ENCODE measurements at regions not wholly inside any gene's neighbourhood (a gene's known extent, or its start where the extent isn't known, plus 50 kb on each side); places are given as distances from the start of the nearest gene placed in this dataset.
"Not testable (repeated sequence)": the region's sequence is repeated elsewhere in the genome, so short reads cannot be mapped to it uniquely, and the experiment has no call there.

GRCh38 chr12:131327521-131328488 lies 374.1 kb downstream of the ADGRD1 start:
- H3K4me3 ChIP-seq (ENCODE audit: low read length): no peak overlapping the region

DNA sequence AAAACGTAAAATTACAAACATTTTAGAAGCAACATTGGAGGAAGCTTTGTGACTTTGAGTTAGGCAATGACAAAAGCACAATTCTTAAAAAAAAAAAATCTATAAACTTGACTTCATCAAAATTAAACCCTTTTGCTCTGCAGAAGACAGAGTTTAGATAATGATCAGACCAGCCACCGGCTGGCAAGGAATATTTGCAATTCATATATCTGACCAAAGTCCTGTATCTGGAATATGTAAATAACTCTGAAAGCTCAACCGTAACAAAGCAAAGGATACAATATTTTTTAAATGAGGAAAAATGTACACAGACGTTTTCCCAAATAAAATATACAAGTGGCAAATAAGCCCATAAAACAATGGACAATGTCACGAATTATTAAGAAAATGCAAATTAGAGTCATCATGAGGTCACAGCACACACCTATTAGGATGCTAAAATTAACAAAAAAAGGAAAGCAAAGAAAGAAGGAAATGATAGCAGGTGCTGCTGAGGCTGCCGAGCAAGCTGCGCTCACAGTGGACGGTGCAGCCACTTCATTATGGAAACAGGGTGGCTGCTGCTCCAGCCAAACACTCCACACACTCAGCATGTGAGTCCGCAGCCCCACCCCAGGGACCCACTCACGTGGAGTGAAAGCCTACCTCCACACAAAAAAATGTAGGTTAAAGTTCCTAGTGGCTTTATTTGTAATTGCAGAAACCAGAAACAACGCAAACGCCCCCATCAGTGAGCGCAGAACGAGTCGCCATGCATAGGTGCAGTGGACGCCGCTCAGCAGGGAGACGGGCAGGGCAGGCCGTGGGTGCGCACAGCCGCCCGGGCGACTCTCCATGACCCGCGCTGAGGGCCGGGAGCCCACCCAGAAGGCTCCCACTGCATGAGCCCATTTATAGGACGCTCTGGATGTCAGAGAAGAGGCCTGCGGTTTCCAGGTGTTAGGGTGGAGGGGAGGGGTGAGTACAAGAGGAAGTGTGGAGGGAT lies 375.4 kb downstream of the ADGRD1 start:
- not testable (repeated sequence) for H3K9me2 ChIP-seq (ENCODE audit: insufficient read depth, low read length); H3K4me3 ChIP-seq (ENCODE audit: low read length); H3K27ac ChIP-seq (ENCODE audit: low read length); H3K4me2 ChIP-seq (ENCODE audit: low read length); H3F3A ChIP-seq (ENCODE audit: insufficient read depth, low read length, poor library complexity, severe bottlenecking); H3K36me3 ChIP-seq (ENCODE audit: insufficient read depth, low read length); H3K27me3 ChIP-seq (ENCODE audit: insufficient read depth, low read depth, low read length); H3K9me3 ChIP-seq (ENCODE audit: low read length); H2AFZ ChIP-seq (ENCODE audit: low read depth, low read length); H3K79me2 ChIP-seq (replicated peaks; ENCODE audit: insufficient read depth, low read length); H3K9ac ChIP-seq (ENCODE audit: low read length); H4K20me1 ChIP-seq (ENCODE audit: insufficient read depth)

More at GRCh38 chr12:131327521-131328488, 374.1 kb downstream of the ADGRD1 start:
- H3K9me2 ChIP-seq (ENCODE audit: insufficient read depth, low read length): no peaks in the 10 kb centered on the region
- no peaks in the 10 kb centered on the region for H3K27me3 ChIP-seq (ENCODE audit: insufficient read depth, low read depth, low read length)
- no peak overlapping the region for H2AFZ ChIP-seq (ENCODE audit: low read depth, low read length)
- no peaks in the 10 kb centered on the region for H3K36me3 ChIP-seq (ENCODE audit: insufficient read depth, low read length)
- no peak overlapping the region for H3K9ac ChIP-seq (ENCODE audit: low read length)
- no peak overlapping the region for H3K27ac ChIP-seq (ENCODE audit: low read length)
- no peaks in the 10 kb centered on the region for H3K79me2 ChIP-seq (replicated peaks; ENCODE audit: insufficient read depth, low read length)
- no peak for TF ChIP-seq EZH2 (IDR thresholded peaks at IDR 0.05; ENCODE audit: borderline replicate concordance, insufficient read depth, low read length, poor library complexity, severe bottlenecking)
- no peak for TF ChIP-seq POLR2AphosphoS5 (IDR thresholded peaks at IDR 0.05)
- no peak for TF ChIP-seq RAD21 (conservative IDR thresholded peaks at IDR 0.05)
- no peak for TF ChIP-seq SMC3 (conservative IDR thresholded peaks at IDR 0.05; ENCODE audit: poor library complexity)
- TF ChIP-seq, protein P1, sequence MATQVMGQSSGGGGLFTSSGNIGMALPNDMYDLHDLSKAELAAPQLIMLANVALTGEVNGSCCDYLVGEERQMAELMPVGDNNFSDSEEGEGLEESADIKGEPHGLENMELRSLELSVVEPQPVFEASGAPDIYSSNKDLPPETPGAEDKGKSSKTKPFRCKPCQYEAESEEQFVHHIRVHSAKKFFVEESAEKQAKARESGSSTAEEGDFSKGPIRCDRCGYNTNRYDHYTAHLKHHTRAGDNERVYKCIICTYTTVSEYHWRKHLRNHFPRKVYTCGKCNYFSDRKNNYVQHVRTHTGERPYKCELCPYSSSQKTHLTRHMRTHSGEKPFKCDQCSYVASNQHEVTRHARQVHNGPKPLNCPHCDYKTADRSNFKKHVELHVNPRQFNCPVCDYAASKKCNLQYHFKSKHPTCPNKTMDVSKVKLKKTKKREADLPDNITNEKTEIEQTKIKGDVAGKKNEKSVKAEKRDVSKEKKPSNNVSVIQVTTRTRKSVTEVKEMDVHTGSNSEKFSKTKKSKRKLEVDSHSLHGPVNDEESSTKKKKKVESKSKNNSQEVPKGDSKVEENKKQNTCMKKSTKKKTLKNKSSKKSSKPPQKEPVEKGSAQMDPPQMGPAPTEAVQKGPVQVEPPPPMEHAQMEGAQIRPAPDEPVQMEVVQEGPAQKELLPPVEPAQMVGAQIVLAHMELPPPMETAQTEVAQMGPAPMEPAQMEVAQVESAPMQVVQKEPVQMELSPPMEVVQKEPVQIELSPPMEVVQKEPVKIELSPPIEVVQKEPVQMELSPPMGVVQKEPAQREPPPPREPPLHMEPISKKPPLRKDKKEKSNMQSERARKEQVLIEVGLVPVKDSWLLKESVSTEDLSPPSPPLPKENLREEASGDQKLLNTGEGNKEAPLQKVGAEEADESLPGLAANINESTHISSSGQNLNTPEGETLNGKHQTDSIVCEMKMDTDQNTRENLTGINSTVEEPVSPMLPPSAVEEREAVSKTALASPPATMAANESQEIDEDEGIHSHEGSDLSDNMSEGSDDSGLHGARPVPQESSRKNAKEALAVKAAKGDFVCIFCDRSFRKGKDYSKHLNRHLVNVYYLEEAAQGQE (IDR thresholded peaks at IDR 0.05; ENCODE audit: borderline replicate concordance): no peak
- TF ChIP-seq TAF1 (IDR thresholded peaks at IDR 0.05; ENCODE audit: low read depth): no peak
- TF ChIP-seq MXI1 (conservative IDR thresholded peaks at IDR 0.05; ENCODE audit: poor library complexity, severe bottlenecking): no peak
- no peak for TF ChIP-seq EP300 (conservative IDR thresholded peaks at IDR 0.05; ENCODE audit: poor library complexity, severe bottlenecking)
- no peak for TF ChIP-seq CTCF (IDR thresholded peaks at IDR 0.05; ENCODE audit: poor library complexity, severe bottlenecking)
- H4K20me1 ChIP-seq (ENCODE audit: insufficient read depth): no peaks in the 10 kb centered on the region
- H3K4me2 ChIP-seq (ENCODE audit: low read length): no peak overlapping the region
- H3K9me3 ChIP-seq (ENCODE audit: low read length): no peaks in the 10 kb centered on the region
- no peaks in the 10 kb centered on the region for H3F3A ChIP-seq (ENCODE audit: insufficient read depth, low read length, poor library complexity, severe bottlenecking)

All from neural cell (in vitro differentiated cells).